GM19467 (cell line): ENCODE measurements at regions not wholly inside any gene's neighbourhood (a gene's known extent, or its start where the extent isn't known, plus 50 kb on each side); places are given as distances from the start of the nearest gene placed in this dataset.
"Not testable (repeated sequence)": the region's sequence is repeated elsewhere in the genome, so short reads cannot be mapped to it uniquely, and the experiment has no call there.

ENCODE experiments used
- ATAC-seq: cut with Tn5 transposase; IDR thresholded peaks from one replicate; pipeline ENCODE4 v1.9.1; 2021; ENCODE audit warnings: mild to moderate bottlenecking, moderate library complexity; ENCODE audit not compliant: unreplicated experiment

DNA sequence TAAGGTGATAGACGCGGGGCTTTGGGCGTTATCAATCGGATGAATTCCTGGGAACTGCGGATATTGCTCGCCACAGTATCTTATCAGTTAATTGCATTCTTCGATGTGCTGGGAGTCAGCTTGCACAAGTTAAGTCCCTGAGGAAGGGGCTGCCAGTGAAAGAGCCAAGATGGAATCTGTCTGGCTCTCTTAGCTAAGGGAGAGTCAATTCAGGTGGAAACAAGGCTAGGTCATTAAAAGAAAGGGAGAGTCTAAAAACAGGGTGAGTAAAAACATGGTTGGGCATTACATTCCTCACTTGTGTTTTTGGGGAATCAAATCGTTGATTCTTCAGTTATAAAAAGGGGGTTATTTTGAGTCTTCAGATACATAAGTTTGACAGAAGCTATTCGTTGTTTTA, 196.2 kb downstream of the OTOP1 start:
- ATAC-seq: not testable (repeated sequence)

DNA sequence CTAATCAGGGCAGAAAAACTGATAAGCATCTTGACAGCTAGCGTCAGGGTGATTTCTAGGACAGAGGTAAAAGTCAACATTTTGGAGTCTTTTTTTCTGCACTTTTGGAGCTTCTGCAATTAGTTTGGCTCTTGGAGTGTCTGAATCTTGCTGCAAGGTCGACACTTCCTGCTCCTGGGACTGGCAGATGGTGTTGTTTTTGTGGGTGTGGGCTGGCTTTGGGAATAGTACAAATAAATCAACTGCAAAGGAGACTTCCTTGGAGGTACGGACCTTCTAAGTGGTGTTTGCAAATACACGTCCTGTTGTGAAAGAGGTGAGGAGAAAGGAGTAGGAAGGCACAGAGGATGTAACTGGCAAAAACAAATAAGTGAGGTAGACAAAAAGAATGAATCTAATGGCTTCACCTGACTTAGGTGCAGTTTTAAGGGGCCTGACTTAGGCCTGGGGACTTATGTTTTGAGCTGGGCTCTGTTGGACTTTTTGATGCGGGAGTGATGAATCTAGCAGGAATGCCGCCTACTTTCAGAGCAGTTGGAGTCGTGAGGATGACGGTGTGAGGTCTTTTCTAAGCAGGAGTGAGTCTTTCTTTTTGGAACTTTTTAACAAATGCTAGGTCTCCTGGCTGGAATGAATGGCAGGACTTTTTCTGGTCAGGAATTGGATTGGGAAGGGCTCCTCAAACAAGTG, 195.1 kb downstream of the OTOP1 start:
- not testable (repeated sequence) for ATAC-seq

DNA sequence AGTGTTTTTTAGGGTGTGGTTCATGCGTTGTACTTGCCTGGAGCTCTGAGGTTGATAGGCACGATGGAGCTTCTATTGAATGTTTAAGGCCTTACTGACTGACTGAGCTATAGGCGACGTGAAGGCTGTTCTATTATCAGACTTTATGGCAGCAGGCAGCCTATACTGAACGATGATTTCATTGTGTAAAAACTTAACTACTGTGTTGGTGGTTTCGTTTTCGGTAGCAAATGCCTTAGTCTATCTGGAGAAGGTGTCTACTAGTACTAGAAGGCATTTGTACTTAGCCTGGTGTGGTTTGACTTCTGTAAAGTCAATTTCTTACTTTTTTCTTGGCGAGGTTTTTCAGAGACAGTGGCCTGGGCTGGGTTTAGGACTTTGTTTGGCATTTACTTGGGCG, 194.4 kb downstream of the OTOP1 start:
- ATAC-seq: not testable (repeated sequence)

DNA sequence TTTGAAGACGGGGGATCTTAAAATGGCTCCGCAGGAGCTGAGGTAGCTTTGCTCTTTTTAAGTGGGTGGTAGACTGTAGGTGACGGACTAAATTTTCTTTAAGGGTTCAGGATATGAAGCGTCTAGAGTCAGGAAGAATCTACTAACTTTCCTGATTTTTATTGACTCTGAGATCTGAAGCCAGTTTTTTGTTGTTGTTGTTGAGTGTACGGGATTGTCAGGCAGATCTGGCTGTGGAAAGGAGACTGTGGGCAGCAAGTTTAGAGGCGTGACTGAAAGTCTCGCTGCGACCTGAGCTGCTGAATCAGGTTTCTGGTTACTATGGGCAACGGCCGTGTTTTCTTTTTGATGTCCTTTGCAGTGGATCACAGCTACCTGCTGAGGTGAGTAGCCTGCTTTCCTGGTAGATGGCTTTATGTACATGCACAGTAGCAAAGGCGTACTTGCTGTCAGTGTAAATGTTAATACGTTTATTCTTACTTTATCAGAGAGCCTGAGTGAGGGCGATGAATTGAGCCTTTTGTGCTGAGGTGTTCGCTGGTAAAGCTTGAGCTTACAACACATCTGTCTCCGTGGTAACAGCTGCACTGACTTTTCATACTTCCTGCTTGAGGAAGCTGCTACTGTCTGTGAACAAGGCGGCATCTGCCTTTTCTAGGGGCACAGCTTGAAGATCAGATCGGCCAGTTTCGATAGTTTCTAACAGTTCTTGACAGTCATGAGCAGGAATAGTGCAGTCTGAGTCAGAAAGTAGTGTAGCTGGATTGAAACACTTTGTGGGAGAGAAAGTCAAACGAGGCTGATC, 193.7 kb downstream of the OTOP1 start:
- ATAC-seq: not testable (repeated sequence)

DNA sequence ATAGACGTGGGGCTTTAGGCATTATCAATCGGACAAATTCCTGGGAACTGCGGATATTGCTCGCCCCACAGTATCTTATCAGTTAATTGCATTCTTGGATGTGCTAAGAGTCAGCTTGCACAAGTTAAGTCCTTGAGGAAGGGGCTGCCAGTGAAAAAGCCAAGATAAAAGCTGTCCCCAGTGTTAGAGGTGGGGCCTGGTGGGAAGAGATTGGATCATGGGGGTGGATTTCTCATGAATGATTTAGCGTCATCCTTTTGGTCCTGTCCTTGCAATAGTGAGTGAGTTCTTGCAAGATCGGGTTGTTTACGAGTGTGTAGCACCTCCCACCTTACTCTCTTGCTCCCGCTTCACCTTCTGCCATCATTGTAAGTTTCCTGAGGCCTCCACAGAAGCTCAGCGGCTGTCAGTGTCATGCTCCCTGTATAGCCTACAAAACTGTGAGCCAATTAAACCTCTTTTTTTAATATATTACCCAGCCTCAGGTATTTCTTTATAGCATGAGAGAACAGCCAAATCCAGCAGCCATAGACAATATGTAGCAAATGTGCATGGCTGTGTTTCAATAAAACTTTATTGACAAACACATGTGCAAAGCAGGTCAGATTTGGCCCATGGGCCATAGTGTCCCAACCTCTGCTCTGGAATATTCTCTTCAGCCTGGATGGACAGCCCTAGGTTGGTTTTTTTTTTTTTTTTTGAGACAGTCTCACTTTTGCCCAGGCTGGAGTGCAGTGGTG, 189.2 kb downstream of the OTOP1 start:
- not testable (repeated sequence) for ATAC-seq

DNA sequence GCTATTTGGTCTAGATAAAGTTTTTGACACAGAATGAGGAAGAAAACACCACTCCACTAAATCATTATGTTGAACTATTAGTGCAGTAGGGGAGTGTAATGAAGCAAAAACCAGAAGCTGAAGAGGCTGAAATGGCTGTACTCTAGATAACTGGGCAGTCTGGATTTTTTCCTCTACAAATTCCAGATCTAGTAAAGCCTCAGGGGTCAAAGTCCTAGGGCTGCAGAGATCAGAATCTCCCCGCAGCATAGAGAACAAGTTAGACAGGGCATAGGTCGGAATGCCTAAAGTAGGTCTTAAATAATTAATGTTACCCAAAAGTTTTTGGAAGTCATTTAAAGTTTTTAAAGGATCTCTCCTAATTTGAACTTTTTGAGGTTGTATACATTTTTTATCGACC, 180.9 kb downstream of the OTOP1 start:
- not testable (repeated sequence) for ATAC-seq

DNA sequence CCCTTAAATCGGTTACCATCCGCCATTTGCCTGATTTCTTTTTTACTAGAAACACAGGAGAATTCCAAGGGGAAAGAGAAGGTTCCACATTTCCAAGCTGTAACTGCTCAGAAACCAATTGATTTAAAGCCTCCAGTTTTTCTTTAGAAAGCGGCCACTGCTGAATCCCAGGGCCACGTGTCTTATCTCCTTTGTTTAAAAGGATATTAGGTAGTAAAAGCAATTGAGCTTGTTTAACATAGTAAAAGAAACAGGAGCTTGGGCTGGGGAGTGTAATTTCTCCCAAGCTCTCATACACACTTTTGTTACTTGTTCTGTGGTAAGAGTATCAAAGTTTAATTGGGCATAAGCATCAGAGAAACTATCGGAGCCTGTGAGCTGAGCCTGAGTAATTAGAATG, 180.0 kb downstream of the OTOP1 start:
- not testable (repeated sequence) for ATAC-seq

DNA sequence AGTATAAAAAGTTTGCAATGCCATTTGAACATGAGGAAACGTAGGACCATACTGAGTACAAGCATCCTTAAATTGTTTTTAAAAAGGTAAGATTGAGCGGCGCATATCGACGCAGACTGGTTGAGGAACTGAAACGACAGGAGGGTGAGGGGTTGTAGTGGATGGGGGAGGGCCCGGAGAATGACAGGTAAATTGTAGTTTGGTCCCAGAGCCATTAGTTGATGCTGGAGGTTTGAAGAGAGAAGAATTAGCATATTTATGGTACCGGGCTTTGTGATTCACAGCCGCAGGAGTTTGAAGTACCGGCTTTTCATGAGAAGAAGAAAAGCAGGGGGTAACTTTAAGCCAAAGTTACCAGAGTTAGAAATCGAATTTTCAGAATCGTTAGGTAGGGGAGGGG, 179.5 kb downstream of the OTOP1 start:
- not testable (repeated sequence) for ATAC-seq

DNA sequence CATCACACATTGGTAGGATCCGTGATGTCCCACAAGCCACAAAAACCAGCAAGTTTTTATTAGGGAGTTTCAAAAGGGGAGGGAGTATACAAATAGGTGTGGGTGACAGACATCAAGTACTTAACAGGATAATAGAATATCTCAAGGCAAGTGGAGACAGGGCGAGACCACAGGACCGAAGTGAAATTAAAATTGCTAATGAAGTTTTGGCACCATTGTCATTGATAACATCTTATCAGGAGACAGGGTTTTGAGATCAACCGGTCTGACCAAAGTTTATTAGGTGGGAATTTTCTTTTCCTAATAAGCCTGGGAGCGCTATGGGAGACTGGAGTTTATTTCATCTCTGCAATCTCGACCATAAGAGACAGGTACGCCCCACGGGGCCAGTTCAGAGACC, 178.5 kb downstream of the OTOP1 start:
- ATAC-seq: not testable (repeated sequence)

DNA sequence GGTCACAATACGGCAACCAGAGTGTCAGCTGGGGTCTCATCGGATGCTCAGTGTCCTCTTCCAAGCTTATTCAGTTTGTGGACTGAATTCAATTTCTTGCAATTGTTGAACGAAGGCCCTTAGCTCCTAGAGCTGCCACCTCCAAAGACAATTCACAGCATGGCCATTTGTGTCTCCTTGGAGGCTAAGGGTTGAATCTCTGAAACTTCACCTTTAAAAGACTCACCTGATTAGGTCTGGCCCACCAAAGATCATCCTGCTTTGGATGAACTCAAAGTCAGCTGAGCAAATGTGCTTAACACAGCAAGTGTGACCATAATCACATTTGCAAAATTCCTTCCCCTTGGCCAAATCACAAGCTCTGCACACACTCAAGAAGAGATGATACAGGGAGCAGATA, 175.9 kb downstream of the OTOP1 start:
- ATAC-seq: not testable (repeated sequence)

DNA sequence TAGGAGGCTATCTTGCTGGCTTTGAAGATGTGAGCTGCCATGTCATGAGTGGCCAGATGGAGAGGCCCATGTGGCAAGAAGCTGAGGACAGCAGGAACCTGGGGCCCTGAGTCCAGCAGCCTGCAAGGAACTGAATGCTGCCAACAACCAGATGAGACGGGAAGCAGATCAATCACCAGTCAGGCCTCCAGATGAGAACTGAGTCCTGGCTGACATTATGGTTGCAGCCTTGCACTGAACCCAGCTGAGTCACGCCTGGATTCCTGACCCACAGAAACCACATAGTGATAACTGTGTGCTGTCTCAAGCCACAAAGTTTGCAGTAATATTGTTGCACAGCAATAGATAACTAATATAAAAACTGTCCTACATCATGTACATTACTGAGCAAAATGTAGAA, 173.8 kb downstream of the OTOP1 start:
- not testable (repeated sequence) for ATAC-seq

DNA sequence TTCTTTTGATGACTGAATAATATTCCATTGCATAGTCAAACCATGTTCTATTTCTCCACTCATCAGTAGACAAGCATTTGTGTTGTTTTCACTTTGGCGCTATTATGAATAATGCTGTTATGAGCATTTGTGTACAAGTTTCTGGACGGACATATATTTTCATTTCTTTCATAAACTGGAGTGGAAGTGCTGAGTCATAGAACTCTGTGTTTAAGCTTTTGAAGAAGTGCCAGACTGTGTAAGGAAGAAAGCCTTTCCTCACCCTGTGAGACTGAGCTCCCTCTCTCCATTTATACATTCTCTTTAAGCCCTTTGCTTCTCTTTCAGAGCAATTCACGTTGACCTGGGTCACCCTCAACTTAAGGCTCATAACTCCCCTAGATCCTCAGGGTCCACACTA, 169.5 kb downstream of the OTOP1 start:
- not testable (repeated sequence) for ATAC-seq

DNA sequence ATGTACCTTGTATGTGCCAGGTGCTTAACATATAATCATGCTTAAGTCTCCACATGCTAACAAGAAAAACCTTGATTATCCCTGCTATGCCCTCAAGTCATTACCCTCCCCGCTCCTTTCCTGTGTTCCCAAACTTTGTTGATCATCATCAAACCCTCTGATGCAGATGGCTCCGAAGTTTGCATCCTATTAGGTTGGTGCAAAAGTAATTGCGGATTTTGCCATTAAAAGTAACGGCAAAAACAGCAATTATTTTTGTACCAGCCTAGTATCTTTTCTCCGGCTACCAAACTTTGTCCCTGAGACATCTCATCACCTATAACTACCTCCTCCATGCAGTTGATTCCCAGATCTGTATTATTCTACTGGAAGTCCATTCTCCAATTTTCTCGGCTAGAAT, 142.6 kb downstream of the OTOP1 start:
- not testable (repeated sequence) for ATAC-seq

DNA sequence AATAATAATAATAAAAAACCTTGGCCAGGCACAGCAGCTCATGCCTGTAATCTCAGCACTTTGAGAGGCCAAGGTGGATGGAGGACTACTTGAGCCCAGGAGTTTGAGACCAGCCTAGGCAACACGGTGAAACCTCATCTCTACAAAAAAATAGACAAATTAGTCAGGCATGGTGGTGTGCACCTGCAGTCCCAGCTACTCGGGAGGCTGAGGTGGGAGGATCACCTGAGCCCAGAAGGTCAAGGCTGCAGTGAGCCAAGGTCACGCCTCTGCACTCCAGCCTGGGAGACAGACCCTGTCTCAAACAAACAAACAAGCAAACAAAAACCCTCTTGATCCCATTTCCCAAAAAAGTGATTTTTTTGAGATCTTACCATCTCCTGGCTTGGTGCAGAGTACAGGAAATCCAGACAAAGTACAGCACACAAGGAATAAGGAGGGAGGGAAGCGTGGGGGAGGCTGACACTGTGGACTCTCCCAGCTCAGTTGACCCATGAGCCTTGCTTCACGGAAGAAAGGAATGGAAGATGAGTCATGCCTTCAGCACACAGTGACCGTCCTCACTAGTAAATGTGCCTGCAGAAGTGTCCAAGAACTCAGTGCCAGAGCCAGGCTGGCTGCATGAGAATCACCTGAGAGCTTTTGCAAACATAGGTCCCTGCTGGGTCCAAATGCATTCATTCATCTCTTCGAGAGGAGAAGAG, 136.9 kb downstream of the OTOP1 start:
- ATAC-seq: not testable (repeated sequence)

DNA sequence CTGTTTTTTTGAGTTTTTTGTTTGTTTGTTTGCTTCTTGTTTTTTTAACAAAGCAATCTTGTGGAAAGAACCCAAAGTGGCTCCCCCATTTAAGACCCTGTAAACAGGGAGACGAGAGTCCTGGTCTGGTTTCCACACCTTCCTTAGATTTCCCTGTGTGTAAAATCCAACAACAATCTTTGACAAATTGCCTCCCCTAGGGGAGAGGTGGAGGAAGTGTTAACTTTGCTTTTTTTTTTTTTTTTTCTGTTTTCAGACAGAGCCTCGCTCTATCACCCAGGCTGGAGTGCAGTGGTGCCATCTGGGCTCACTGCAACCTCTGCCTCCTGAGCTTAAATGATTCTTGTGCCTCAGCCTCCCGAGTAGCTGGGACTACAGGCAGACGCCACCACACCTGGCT, 136.0 kb downstream of the OTOP1 start:
- not testable (repeated sequence) for ATAC-seq

DNA sequence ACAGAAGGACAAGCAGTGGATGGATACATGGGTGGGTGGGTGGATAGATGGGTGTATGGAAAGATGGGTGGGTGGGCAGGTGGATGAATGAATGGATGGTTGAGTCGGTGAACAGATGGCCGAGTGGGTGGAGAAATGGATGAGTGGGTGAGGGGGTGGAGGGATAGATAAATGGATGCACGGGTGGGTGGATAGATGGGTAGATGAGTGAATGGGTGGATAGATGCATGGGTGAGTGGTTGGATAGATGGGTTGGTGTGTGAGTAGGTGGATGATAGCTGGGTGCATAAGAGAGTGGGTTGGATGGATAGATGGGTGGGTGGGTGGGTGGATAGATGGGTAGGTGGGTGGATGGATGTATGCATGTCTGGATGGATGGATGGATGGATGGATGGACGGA, 134.6 kb downstream of the OTOP1 start:
- not testable (repeated sequence) for ATAC-seq

DNA sequence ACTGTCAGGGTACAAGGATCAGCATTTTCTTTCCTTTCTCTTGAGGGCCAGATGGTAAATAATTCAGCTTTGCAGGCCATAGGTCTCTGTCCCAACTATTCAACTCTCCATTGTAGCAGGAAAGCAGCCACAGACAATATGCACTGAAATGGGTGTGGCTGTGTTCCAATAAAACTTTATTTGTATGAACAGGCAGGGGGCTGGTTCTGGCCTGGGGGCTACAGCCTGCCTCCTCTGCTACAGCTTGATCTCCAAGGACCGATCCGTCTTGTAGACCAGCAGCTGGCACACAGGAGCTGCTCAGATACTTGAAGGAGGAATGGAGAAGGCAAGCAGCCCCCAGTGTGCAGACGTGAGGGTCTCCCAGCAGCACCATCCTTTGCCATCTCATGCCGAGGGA, 127.1 kb downstream of the OTOP1 start:
- not testable (repeated sequence) for ATAC-seq

DNA sequence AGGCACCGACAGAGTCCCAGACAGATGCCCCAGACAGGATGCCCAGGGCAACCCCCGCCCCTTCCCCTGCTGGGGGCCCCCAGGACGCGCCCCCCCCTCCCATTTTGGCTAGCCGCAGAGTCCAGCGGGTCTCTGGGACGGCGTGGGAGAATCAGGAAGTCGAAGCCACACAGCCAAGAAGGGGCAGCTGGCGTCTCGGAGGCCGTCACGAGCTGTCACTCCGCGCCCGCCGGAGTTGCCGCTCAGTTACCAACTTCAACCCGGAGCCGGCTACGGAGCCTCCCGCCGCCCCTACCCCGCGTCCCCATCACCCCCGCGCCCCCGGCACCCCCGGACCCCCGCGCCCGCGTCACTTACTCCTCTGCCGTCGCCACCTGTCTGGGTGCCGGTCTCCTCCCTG, 119.8 kb downstream of the OTOP1 start:
- not testable (repeated sequence) for ATAC-seq

DNA sequence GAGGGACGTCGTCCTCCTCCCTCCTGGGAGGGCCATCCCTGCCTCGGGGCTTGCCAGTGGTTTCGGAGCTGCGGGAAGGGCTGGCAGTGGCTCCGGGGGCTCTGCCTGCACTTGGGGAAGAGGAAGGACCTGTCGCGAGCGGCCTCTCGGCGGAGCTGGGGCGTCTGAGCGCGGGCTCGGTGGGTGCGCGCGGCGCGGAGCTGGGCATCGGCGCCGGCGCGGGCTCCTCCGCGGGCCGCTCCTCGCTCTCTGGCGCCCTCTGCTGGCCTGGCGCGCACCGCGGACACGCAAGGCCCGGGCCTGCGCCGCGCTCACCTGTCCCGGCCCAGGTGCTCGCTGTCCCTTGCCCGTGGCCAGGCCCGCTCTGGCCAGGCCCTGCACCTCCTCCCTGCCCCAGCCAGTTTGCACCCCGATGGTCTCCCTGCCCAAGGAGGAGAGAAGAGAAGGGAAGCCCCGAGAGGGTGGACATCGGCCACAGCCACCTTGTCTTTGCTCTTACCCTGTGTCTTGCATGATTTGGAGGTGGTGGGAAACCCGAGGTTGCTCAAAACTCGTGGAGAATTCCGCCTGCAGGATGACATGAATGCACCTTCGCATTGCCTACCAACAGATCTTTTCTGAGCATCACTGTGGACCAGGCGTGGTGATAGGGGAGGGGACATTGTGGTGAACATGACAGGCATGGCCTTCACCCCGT, 119.2 kb downstream of the OTOP1 start:
- ATAC-seq: not testable (repeated sequence)

DNA sequence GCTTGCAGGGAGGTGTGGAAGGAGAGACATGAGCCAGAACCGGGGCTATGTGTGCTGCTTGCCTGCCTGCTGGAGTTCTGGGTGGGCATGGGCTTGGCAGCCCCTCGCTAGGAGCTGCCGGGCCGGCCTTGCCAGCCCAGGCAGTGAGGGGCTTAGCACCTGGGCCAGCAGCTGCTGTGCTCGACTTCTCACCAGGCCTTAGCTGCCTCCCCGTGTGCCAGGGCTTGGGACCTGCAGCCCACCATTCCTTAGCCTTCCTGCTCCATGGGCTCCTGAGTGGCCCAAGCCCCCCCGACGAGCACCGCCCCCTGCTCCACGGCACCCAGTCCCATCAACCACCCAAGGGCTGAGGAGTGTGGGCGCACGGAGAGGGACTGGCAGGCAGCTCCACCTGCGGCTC, 111.3 kb downstream of the OTOP1 start:
- not testable (repeated sequence) for ATAC-seq
